ENCODE measurements at regions not wholly inside any gene's neighbourhood (a gene's known extent, or its start where the extent isn't known, plus 50 kb on each side); places are given as distances from the start of the nearest gene placed in this dataset.
A peak's percentile ranks its signal among the peaks of the same experiment; 100 is the strongest.
"Not testable (repeated sequence)": the region's sequence is repeated elsewhere in the genome, so short reads cannot be mapped to it uniquely, and the experiment has no call there.

GRCh38 chrX:138018145-138018799 lies 452.3 kb downstream of the ZIC3 start:
- no peak for DNase-seq (ENCODE audit: low spot score)

GRCh38 chrX:138020941-138021340 lies 455.0 kb downstream of the ZIC3 start:
- no peak for DNase-seq (ENCODE audit: low spot score)

GRCh38 chrX:138026211-138026610 lies 460.3 kb downstream of the ZIC3 start:
- peak; percentile 26 for DNase-seq (ENCODE audit: low spot score)

GRCh38 chrX:138031715-138032114 lies 465.8 kb downstream of the ZIC3 start:
- DNase-seq (ENCODE audit: low spot score) = no peak

- DNase-seq (ENCODE audit: low spot score) = no peak
These were observed 468.2 kb downstream of the ZIC3 start for GRCh38 chrX:138034136-138034535.

GRCh38 chrX:138037548-138037947 lies 471.6 kb downstream of the ZIC3 start:
- no peak for DNase-seq (ENCODE audit: low spot score)

- DNase-seq (ENCODE audit: low spot score) = no peak
These were observed 492.0 kb downstream of the ZIC3 start for GRCh38 chrX:138057883-138058282.

- no peak for DNase-seq (ENCODE audit: low spot score)
These were observed 493.0 kb downstream of the ZIC3 start for GRCh38 chrX:138058931-138059330.

GRCh38 chrX:138067415-138067814 lies 501.5 kb downstream of the ZIC3 start:
- no peak for DNase-seq (ENCODE audit: low spot score)

- no peak for DNase-seq (ENCODE audit: low spot score)
These were observed 507.7 kb downstream of the ZIC3 start for GRCh38 chrX:138073626-138074025.

GRCh38 chrX:138082251-138082650 lies 516.3 kb downstream of the ZIC3 start:
- no peak for DNase-seq (ENCODE audit: low spot score)

GRCh38 chrX:138082896-138083295 lies 517.0 kb downstream of the ZIC3 start:
- no peak for DNase-seq (ENCODE audit: low spot score)

GRCh38 chrX:138110910-138111309 lies 545.0 kb downstream of the ZIC3 start:
- not testable (repeated sequence) for DNase-seq (ENCODE audit: low spot score)

GRCh38 chrX:138127314-138127713 lies 561.4 kb downstream of the ZIC3 start:
- peak; percentile 60 for DNase-seq (ENCODE audit: low spot score)

- peak; percentile 52 for DNase-seq (ENCODE audit: low spot score)
These were observed 562.2 kb downstream of the ZIC3 start for GRCh38 chrX:138128027-138128671.

- DNase-seq (ENCODE audit: low spot score) = no peak
These were observed 560.8 kb downstream of the FGF13 start for GRCh38 chrX:138150709-138151108.

GRCh38 chrX:138157850-138158249 lies 553.7 kb downstream of the FGF13 start:
- no peak for DNase-seq (ENCODE audit: low spot score)

- peak; percentile 41 for DNase-seq (ENCODE audit: low spot score)
These were observed 519.5 kb downstream of the FGF13 start for GRCh38 chrX:138191998-138192397.

GRCh38 chrX:138229718-138230117 lies 481.8 kb downstream of the FGF13 start:
- DNase-seq (ENCODE audit: low spot score) = no peak

GRCh38 chrX:138240266-138240665 lies 471.3 kb downstream of the FGF13 start:
- DNase-seq (ENCODE audit: low spot score) = no peak

- DNase-seq (ENCODE audit: low spot score) = no peak
These were observed 457.5 kb downstream of the FGF13 start for GRCh38 chrX:138254001-138254400.

- DNase-seq (ENCODE audit: low spot score) = no peak
These were observed 456.1 kb downstream of the FGF13 start for GRCh38 chrX:138255373-138255772.

GRCh38 chrX:138264095-138264494 lies 447.4 kb downstream of the FGF13 start:
- not testable (repeated sequence) for DNase-seq (ENCODE audit: low spot score)

GRCh38 chrX:138270931-138271330 lies 440.6 kb downstream of the FGF13 start:
- no peak for DNase-seq (ENCODE audit: low spot score)

All from kidney tubule cell (primary cell).